Ectodermal cell (in vitro differentiated cells): ENCODE measurements at regions not wholly inside any gene's neighbourhood (a gene's known extent, or its start where the extent isn't known, plus 50 kb on each side); places are given as distances from the start of the nearest gene placed in this dataset.
"Not testable (repeated sequence)": the region's sequence is repeated elsewhere in the genome, so short reads cannot be mapped to it uniquely, and the experiment has no call there.

Experiments used
- H3K27ac ChIP-seq: 2 replicates; pipeline ENCODE4 v1.7.0; 2013; ENCODE audit warnings: mild to moderate bottlenecking, low read depth, low read length; ENCODE audit not compliant: insufficient read depth, poor library complexity, severe bottlenecking
- H3K27me3 ChIP-seq: 2 replicates; pipeline ENCODE4 v1.7.0; 2013; ENCODE audit warnings: mild to moderate bottlenecking, low read length; ENCODE audit not compliant: insufficient read depth, control insufficient read depth, poor library complexity, severe bottlenecking
- H3K36me3 ChIP-seq: one replicate; pipeline ENCODE4 v1.7.0; 2013; ENCODE audit warnings: low read length; ENCODE audit not compliant: control insufficient read depth, insufficient read depth
- H3K4me1 ChIP-seq: one replicate; pipeline ENCODE4 v1.7.0; 2013; ENCODE audit warnings: low read length; ENCODE audit not compliant: control insufficient read depth, insufficient read depth
- H3K4me3 ChIP-seq: 2 replicates; pipeline ENCODE4 v1.7.0; 2013; ENCODE audit warnings: low read depth, low read length, control low read depth; ENCODE audit not compliant: insufficient read depth
- H3K9me3 ChIP-seq: 2 replicates; pipeline ENCODE4 v1.7.0; 2013; ENCODE audit warnings: mild to moderate bottlenecking, low read length, moderate library complexity; ENCODE audit not compliant: control insufficient read depth
- WGBS, 2 experiments: methylation state at CpG; one replicate each; pipeline ENCODE4 v1.1.7; 2013; ENCODE audit warnings: missing lambda C conversion rate in 2 of 2; 5-methylcytosine and 5-hydroxymethylcytosine counted together

GRCh38 chr4:12105519-12105918, 676.8 kb upstream of the HS3ST1 start:
- H3K4me1 ChIP-seq = no peaks in the 10 kb centered on the region
- H3K27me3 ChIP-seq = no peaks in the 10 kb centered on the region
- H3K9me3 ChIP-seq = no peaks in the 10 kb centered on the region
- no peak overlapping the region for H3K27ac ChIP-seq
- WGBS, 2 experiments = 88 to 93% methylated on average over 3 to 4 of the region's 5 CpGs
- no peak overlapping the region for H3K4me3 ChIP-seq
- H3K36me3 ChIP-seq = no peaks in the 10 kb centered on the region

GRCh38 chr4:12089920-12090319, 661.2 kb upstream of the HS3ST1 start:
- not testable (repeated sequence) for H3K27ac ChIP-seq, H3K36me3 ChIP-seq, H3K9me3 ChIP-seq, H3K4me1 ChIP-seq, H3K4me3 ChIP-seq, H3K27me3 ChIP-seq
- WGBS, 2 experiments = 96 to 97% methylated on average over 21 of the region's 21 CpGs

DNA sequence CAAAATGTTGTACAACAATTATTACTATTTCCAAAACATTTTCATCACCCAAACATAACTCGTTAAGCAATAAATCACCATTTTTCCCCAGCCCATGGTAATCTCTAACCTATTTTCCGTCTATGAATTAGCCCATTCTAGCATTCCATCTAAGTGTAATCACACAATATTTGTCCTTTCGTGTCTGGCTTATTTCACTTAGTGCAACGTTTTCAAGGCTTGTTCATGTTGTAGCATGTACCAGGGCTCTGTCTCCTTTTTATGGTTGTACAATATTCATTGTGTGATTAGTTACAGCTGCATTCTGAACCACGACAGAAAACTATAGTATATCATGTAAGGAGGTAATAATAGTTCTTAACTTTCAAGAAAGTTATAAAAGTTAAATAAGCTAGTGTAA, 656.0 kb upstream of the HS3ST1 start:
- Histone ChIP-seq H3K9me3 (no peaks in the 10 kb centered on the region), H3K36me3 (no peaks in the 10 kb centered on the region), H3K27ac (no peak overlapping the region), H3K27me3 (no peaks in the 10 kb centered on the region), H3K4me1 (no peaks in the 10 kb centered on the region), H3K4me3 (no peak overlapping the region)
- 92 to 97% methylated on average over 4 of the region's 5 CpGs for WGBS, 2 experiments

DNA sequence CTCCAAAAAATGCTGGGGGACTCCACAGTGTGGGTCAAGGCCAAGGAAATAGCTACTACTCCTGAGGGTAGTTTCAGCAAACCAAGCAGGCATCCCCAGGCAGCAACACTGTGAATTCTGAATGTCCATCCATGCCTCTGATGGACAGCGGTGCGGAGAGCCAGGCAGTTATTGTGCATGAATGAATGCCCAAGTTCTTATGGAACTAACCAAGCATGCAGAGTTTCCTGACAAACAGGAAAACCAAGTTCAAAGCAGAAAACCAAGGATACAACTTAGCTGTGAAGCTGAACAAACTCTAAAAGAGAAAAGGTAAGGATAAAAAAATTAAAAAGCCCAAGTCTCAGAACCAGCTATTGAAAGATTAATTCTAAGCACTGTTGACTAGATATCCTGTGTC, 642.6 kb upstream of the HS3ST1 start:
- no peak overlapping the region for H3K4me3 ChIP-seq
- no peak overlapping the region for H3K27ac ChIP-seq
- H3K9me3 ChIP-seq = no peaks in the 10 kb centered on the region
- WGBS, 2 experiments = 95 to 98% methylated on average over 2 of the region's 2 CpGs
- H3K36me3 ChIP-seq = no peaks in the 10 kb centered on the region
- H3K4me1 ChIP-seq = no peaks in the 10 kb centered on the region
- no peaks in the 10 kb centered on the region for H3K27me3 ChIP-seq

DNA sequence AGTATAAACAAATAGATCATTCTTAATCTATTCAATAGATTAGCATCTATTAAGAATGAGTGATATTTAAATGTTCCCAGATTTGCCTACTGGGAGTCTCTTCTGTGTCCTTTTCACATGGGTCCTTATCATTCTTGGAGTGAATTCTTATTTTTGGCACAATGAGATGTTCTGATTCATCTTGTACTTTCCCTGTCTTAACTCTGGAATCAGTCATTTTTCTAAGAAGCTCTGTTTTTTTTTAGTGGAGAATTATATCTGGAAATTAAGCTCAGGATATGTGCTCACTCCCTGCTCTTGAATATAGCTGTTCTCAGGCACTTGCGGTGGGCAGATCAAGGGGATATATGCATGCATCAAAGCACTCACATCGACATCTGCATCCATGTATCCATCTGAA, 625.3 kb upstream of the HS3ST1 start:
- H3K36me3 ChIP-seq = no peaks in the 10 kb centered on the region
- no peaks in the 10 kb centered on the region for H3K4me1 ChIP-seq
- H3K9me3 ChIP-seq = no peaks in the 10 kb centered on the region
- H3K4me3 ChIP-seq = no peak overlapping the region
- 91 to 92% methylated on average over 2 of the region's 2 CpGs for WGBS, 2 experiments
- no peaks in the 10 kb centered on the region for H3K27me3 ChIP-seq
- H3K27ac ChIP-seq = no peak overlapping the region

DNA sequence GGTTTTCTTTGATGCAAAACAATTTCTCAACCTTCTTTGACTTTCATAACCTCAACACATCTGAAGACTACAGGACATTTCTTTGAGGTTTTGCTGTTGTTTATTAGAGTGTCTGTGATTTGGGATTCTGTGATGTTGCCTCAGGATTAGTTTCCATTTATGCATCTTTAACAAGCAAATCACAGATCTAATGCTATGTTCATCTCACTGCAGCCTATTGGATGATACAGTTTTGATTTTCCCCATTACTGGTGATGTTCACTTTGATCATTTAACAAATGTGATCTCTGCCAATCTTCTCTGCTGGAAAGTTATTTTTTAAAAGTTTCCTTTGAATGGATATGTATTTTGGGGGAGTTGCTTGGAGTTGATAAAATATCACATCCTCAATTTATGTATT, 624.9 kb upstream of the HS3ST1 start:
- Histone ChIP-seq H3K4me3 (no peak overlapping the region), H3K36me3 (no peaks in the 10 kb centered on the region), H3K9me3 (no peaks in the 10 kb centered on the region), H3K27ac (no peak overlapping the region), H3K4me1 (no peaks in the 10 kb centered on the region), H3K27me3 (no peaks in the 10 kb centered on the region)

- H3K4me1 ChIP-seq = no peaks in the 10 kb centered on the region
- H3K4me3 ChIP-seq = no peak overlapping the region
- no peak overlapping the region for H3K27ac ChIP-seq
- no peaks in the 10 kb centered on the region for H3K36me3 ChIP-seq
- H3K9me3 ChIP-seq = no peaks in the 10 kb centered on the region
- no peaks in the 10 kb centered on the region for H3K27me3 ChIP-seq
Observed at GRCh38 chr4:12050357-12050756, 621.7 kb upstream of the HS3ST1 start.

- Histone ChIP-seq H3K27me3 (no peaks in the 10 kb centered on the region), H3K9me3 (peaks cover 2% of the 10 kb centered on the region), H3K36me3 (no peaks in the 10 kb centered on the region), H3K27ac (no peak overlapping the region), H3K4me3 (no peak overlapping the region), H3K4me1 (no peaks in the 10 kb centered on the region)
- WGBS, 2 experiments = 96 to 100% methylated on average over 2 to 3 of the region's 4 CpGs
Observed at GRCh38 chr4:12042818-12043217, 614.1 kb upstream of the HS3ST1 start.

- no peak overlapping the region for H3K4me3 ChIP-seq
- no peaks in the 10 kb centered on the region for H3K36me3 ChIP-seq
- 72 to 83% methylated on average over 2 of the region's 2 CpGs for WGBS, 2 experiments
- H3K27me3 ChIP-seq = no peaks in the 10 kb centered on the region
- peaks cover 2% of the 10 kb centered on the region for H3K9me3 ChIP-seq
- H3K27ac ChIP-seq = no peak overlapping the region
- no peaks in the 10 kb centered on the region for H3K4me1 ChIP-seq
Observed at GRCh38 chr4:12041828-12042227, 613.1 kb upstream of the HS3ST1 start.

DNA sequence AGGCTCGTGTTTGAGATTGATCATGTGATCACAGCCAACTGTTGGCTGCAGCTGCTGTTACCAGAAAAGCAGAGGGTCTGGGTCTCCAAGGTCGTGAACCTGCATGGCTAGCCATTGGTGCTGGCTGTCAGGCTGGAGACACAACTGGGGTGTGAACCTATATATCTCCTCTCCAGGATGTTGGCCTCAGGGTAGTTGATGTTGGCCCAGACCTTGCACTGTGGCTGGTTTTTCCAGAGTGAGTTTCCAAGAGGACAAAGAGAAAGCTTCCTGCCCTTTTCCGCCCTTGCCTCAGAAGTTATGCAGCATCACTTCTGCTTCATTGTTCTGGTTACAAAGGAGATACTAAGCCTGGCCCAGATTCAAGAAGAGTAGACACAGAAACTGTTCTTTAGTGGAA, 607.8 kb upstream of the HS3ST1 start:
- WGBS, 2 experiments = 91 to 93% methylated on average over 3 of the region's 3 CpGs
- Histone ChIP-seq H3K9me3 (peaks cover 2% of the 10 kb centered on the region), H3K4me3 (no peak overlapping the region), H3K36me3 (no peaks in the 10 kb centered on the region), H3K4me1 (no peaks in the 10 kb centered on the region), H3K27ac (no peak overlapping the region), H3K27me3 (no peaks in the 10 kb centered on the region)

- WGBS, 2 experiments = 95% methylated on average over 5 of the region's 5 CpGs
- Histone ChIP-seq H3K36me3 (no peaks in the 10 kb centered on the region), H3K27ac (no peak overlapping the region), H3K4me1 (no peaks in the 10 kb centered on the region), H3K9me3 (no peaks in the 10 kb centered on the region), H3K27me3 (no peaks in the 10 kb centered on the region), H3K4me3 (no peak overlapping the region)
Observed at GRCh38 chr4:12028258-12028657, 599.6 kb upstream of the HS3ST1 start.
